Activated T-cell treated with anti-CD3 and anti-CD28 coated beads for 4 hours (primary cell): ENCODE measurements at regions not wholly inside any gene's neighbourhood (a gene's known extent, or its start where the extent isn't known, plus 50 kb on each side); places are given as distances from the start of the nearest gene placed in this dataset.

Source experiments
- DNase-seq: peaks from one replicate; pipeline ENCODE4 v3.0.0-alpha.2; 2020

DNA sequence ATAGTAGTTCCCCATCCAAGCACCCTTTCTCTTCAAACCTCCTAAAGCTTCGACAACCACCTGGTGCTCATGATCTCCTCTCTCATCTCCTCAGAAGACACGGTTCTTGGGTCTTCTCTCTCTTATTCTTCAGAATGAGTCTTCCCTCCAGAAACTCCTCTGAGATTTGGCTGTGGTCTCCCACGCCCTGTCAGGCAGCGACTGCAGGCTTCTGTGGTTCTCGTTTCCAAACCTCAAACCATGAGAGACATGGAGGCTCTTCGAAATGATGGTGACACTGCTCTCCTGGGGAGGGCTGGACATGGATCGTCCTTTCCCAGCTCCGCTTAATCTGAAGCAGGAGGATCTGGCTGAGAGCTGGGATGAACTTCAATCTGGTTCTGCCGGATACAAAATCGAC lies 78.6 kb upstream of the PITRM1 start:
- DNase-seq, result no peak

- DNase-seq, result no peak
Measured at GRCh38 chr10:3249307-3249889, 76.8 kb upstream of the PITRM1 start.

DNA sequence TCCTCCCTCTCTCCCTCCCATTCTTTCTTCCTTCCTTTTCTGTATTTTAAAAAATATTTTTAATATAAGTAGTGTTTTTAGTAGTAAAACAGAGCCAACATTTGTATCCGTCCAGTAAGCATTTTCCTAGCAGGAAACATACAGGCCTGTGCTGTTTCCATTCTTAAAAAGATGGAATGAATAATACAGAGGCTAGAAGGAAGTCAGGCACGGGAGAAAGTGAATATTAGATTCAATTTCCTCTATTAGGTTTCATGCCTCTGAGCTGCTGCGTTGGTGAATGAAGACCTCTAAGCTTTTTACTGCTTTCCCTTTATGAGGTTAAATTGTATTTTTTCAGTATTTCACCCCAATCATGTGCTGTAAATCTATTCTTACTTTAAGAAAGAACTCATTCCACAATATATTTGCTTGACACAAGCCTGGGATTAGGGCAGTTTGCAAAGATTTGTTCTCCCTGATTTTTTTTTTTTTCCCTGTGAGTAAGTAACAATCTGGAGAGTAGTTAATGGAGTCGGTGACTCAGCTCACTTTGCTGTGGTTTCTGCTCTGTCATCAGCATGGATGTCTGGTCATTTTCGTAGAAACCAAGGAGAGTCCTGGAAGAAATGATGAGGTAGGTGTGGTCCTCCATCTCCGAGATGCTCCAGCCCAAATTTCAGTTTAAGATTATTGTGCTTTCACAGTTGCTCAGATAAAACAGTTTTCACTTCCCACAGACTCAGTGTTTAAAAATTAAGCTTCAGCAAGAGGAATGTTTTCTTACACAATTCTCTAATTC lies 76.1 kb upstream of the PITRM1 start:
- DNase-seq, result no peak

GRCh38 chr10:3245395-3245794 lies 72.8 kb upstream of the PITRM1 start:
- DNase-seq, result no peak

GRCh38 chr10:3241967-3242650 lies 69.5 kb upstream of the PITRM1 start:
- DNase-seq, result no peak

DNA sequence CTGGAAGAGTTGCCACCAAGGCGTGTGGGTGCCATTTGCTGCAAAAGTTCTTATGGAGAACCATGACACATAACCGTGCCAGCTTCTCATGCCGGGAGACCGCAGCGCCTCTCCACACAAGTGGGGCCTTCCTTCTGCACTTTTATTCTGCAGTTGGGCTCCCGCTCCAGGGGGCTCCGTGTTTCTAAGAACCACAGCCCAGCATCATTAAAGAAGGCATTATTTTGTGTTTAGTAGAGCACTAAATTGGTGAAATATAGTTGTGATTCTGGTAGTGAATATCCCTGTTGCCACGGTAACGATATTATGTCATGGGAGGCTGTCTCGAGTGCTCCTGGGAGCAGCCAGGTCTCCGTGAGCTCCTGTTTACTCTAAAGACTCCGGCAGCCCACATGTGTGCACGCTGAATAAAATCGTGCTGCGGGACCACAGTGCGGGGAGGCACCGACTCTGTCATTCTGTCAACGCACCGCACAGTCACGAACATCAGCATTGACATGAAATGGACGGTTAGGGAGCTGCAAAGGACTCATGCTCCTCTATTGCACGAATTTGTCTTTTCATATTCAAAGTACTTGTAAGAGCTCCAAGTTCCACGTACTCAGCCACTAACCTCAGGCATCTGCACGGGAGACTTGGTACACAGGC lies 68.8 kb upstream of the PITRM1 start:
- DNase-seq, result no peak

- DNase-seq, result no peak
Measured at GRCh38 chr10:3239920-3240894, 67.6 kb upstream of the PITRM1 start.

DNA sequence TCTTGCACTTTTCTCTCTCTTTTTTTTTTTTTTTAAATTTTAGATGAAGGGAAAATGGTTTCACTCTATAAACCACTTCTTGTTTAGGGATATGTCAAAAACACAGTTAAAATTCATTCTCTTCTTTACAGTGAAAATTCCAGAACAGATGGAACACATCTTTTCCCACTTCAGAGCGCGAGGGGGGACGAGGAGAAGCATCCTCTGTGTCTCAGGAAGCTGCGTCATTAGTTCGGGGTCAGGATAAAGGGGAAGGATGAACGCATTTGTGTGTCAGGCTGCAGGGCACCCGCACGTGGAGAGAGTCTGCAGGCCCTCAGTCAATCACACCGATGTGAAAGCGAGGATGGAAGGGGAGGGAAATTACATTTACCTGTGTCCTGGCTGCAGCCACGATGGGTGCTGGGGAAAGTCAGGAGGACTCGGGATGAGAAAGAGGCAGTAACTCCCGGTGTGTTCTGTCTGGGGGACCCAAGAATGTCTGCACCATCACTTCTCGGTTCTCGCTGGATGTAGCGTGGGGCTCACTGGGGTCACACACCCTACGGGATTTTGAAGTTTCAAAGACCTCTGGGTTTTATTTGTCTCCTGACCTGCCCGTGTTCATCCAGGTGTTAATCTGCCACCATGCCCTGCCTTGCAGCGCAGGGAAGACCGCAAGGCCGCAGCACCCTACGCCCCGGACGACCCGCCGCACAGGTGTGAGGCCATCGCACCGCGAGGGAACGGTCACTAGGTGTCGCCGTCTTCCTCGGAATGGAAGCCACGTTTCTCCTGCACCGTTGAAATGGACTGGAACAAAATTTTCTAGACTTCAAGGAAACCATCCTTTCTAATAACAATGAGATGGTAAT lies 66.7 kb upstream of the PITRM1 start:
- peak; percentile 70 for DNase-seq

DNA sequence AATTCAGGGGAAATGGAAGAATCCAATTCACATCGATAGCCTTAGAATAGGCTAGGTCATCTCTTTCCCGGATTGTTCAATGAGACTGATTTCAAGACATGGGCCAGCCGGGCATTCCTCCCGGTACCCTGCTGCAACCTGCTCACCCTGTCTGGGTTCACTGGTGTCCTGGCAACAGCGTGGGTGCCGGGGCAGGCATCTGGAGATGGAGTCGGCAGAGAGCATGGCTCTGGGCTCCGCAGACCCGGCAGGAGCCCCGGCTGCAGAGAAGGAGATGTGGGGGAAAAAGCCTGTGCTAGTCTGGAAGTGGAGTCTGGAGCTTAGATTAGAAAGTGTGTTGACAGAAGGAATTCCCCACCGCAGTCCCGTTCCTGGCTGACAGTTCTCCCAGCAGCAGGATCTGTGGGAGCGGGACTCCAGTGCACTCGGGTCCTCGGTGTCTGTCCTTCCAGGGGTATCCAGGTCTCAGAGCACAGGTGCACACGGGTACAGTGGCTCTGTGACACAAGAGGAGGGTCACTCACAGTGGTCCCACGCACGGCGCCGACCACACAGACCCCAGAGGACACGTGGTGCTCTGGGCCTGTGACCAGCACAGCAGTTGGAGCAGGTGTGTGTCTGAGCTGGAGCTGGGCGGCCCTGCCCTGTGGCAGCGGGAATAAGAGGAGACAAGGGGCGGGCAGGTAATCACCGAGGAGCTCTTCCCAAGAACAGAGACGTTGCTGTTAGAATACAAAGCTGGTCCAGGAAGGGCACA lies 65.7 kb upstream of the PITRM1 start:
- DNase-seq, result no peak

DNA sequence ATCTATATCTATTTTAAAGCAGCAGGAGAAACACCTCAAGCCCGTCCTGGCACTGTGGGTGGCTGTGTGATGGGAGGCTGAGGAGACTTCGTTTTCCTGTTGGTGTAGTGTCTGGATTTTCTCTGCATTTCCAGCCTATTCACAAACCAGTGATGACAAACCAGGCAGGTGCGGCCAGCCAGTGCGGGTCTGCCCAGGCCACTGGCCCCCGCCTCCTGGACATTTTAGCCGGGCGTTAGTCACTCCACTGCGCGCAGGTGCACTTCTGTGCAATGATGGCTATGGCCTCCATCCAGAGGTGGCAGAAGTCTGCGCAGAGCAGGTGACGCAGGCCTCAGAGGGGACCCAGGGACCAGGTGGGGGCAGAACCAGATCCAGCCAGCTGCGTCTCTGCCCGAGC lies 64.9 kb upstream of the PITRM1 start:
- DNase-seq, result no peak

DNA sequence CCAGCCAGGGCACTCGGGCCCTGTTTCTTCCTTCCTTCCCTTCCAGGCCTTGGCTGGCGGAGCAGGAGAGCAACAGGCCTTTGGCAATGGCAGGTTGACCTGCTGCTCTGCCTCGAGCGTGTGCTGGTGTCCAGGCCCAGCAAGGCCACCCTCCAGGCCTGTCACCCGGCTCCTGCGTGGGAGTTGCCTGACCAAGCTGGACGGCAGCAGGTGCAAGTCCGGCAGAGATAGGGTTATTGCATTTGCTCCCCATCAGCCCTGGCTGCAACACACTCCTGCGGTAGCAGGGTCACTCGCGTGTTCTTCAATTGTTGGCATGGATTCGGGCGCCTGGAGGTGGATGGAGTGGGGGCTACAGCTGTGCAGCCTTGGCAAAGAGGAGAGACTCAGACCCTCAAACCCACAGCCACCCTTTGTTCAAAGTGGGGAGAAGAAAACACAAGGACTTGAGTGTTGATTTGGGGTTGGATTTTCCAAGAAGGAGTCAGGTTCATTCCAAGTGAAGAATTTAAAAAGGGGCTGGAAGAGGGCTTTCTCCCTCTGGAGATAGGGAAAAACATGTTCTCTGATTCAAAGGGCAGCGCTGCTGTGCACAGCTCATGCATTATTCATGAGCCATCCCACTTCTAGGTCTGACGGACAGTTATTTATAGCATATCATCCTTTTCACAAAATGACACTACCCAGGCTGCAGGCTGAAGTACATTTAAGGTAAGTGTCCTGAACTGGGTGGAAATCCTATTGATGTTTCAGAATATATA lies 64.2 kb upstream of the PITRM1 start:
- DNase-seq, result no peak

DNA sequence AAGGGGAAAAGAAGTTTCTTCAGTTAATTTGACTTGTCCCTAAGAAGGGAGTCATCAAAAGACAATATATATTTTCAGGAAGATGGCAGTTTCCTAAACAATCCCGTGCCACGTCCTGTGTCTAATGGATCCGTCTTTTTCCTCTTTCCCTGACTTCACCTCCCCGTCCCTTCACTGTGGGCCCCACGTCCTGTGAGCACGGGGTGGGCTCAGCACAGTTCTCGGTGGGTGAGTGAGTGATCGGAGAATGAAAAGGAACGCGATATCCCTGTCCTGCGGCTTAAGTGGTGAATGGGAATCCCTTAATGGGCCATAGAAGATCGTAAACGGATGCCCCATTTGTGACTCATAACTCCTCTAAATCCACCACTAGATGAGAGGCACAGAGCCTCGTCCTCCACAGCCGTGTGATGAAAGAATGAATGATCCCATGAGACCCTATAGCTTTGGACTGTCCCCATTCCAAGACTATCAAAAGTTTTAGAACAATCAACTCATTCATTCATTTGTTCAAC lies 63.5 kb upstream of the PITRM1 start:
- no peak for DNase-seq

- no peak for DNase-seq
Measured at GRCh38 chr10:3235395-3235794, 62.8 kb upstream of the PITRM1 start.

- DNase-seq, result no peak
Measured at GRCh38 chr10:3233486-3233990, 61.0 kb upstream of the PITRM1 start.

- no peak for DNase-seq
Measured at GRCh38 chr10:3231951-3232730, 59.6 kb upstream of the PITRM1 start.

- no peak for DNase-seq
Measured at GRCh38 chr10:3229815-3230214, 57.2 kb upstream of the PITRM1 start.

DNA sequence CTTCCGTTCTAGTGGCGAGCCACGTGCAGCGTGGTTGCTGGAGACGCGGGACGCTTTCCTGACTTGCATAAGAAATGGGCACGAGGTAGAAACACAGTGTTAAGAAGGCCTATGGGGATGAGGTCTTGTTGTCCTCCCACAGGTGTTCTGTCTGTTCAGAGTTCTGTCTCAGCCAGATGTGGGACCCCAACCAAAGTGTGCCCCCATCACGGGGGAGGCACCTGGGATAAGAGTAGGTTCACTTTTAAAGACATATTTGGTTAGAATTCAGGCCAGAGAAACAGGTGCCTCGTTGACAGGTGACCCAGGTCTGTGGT lies 56.0 kb upstream of the PITRM1 start:
- no peak for DNase-seq

DNA sequence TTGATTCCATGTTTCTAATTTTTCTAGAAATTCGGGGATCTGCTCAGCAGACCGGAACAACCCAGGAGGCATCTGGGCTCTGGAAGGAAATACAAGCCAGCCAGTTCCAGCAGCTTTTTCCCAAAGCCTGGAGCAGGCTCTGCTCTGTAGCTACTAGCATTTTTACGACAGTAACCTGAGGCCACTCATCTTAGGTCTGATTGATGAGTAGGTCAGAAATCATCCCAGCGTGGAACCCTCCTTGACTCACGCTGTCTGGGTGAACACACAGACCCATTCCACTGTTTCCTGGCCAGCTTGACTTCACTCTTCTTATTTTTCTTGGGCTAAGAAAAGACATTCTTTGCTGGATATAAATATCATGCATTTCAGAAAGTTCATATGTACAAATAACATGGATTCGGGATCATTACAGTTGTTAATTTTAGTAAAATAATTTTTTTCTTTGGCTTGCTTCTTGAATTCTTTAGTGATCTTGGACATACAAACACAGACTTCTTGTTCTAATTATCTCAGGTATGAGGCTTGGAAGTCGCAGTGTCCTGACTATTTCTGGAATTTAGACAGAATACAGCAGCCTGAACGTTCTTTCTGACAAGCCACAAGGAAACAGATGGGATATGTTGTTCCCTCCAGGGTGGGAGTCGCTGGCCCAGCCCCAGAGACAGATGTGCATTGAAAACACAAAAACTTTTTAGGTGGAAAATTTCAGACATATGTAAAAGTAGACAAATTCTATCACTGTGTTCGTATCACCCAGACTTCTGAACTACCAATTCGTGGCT lies 54.6 kb upstream of the PITRM1 start:
- DNase-seq, result no peak
